BLaER1 (cell line): ENCODE measurements at regions not wholly inside any gene's neighbourhood (a gene's known extent, or its start where the extent isn't known, plus 50 kb on each side); places are given as distances from the start of the nearest gene placed in this dataset.
"Not testable (repeated sequence)": the region's sequence is repeated elsewhere in the genome, so short reads cannot be mapped to it uniquely, and the experiment has no call there.

ENCODE experiments used
- H3K27ac ChIP-seq: shearing (Covaris generic); formaldehyde crosslinking; 2 replicates; pipeline ENCODE4 v1.8.1; 2022
- H3K27me3 ChIP-seq: shearing (Covaris generic); formaldehyde crosslinking; 2 replicates; pipeline ENCODE4 v1.8.1; 2022
- H3K36me3 ChIP-seq: shearing (Covaris generic); formaldehyde crosslinking; 2 replicates; pipeline ENCODE4 v1.8.1; 2022
- H3K4me1 ChIP-seq: shearing (Covaris generic); formaldehyde crosslinking; 2 replicates; pipeline ENCODE4 v1.8.1; 2022
- H3K4me2 ChIP-seq: shearing (Covaris generic); formaldehyde crosslinking; 2 replicates; pipeline ENCODE4 v1.8.1; 2022
- H3K4me3 ChIP-seq: shearing (Covaris generic); formaldehyde crosslinking; 2 replicates; pipeline ENCODE4 v1.8.1; 2022
- H3K9ac ChIP-seq: shearing (Covaris generic); formaldehyde crosslinking; 2 replicates; pipeline ENCODE4 v1.8.1; 2022
- H3K9me3 ChIP-seq: shearing (Covaris generic); formaldehyde crosslinking; 2 replicates; pipeline ENCODE4 v1.8.1; 2022
- H4K20me1 ChIP-seq: shearing (Covaris generic); formaldehyde crosslinking; 2 replicates; pipeline ENCODE4 v1.8.1; 2022
- Cebpa-rat ChIP-seq: shearing (Covaris generic); IDR thresholded peaks from 2 replicates; pipeline ENCODE4 v1.8.1; 2022

DNA sequence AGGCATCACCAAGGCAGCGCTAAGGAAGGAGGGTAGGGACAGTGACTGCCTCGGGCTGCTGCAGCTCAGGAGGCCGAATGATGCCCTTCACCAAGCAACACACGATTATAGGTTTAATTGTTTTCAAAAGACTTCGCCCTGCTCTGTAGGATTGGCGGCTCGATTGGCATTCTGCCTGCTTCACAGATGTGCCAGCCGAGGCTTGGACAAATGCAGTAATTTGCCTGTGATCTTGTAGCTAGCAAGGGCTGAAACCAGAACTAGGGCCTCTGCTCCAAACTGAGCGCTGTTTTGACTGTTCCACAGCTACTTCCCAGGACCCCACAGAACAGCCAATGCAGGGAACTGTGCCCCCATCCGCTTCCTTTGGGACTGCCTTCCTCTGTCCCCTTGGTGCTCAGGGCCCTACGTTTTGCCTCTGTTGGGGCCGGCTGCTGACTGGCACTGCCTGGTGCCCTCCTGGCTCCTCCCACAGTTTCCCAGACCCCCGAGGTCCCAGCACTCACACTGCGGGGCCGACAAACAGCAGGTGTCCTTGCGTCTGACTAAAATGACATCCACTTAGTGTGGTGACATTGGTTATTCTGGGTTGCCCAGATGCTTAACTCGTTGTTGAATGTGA, 62.6 kb upstream of the EN2 start:
- Histone ChIP-seq H3K9me3 (no peaks in the 10 kb centered on the region), H4K20me1 (no peaks in the 10 kb centered on the region), H3K36me3 (no peaks in the 10 kb centered on the region), H3K27me3 (peaks cover 28% of the 10 kb centered on the region), H3K27ac (no peak overlapping the region), H3K4me1 (no peaks in the 10 kb centered on the region), H3K4me3 (no peak overlapping the region), H3K4me2 (no peak overlapping the region), H3K9ac (no peak overlapping the region)
- no peak for TF ChIP-seq Cebpa-rat

DNA sequence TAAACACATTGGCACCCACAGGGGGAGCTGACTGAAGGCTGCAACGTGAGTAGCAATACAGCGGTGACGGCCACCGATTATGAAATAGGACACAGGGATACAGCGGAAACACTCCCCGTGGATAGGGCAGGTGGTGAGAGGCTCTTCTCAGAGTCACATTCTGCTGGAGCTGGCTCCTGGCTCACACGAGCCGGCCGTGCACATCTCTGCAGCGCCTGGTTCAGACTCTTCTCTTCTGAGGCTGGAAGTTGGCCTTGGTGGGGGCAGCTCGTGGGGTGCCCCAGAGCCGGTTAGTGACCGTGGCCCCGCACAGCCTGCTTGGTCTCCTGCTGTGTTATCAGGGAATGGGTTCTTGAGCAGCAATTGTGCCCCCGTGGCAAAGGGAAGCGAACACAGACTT, 61.3 kb upstream of the EN2 start:
- no peak for TF ChIP-seq Cebpa-rat
- no peak overlapping the region for H3K9ac ChIP-seq
- H3K36me3 ChIP-seq, result no peaks in the 10 kb centered on the region
- H3K4me2 ChIP-seq, result no peak overlapping the region
- no peaks in the 10 kb centered on the region for H4K20me1 ChIP-seq
- no peaks in the 10 kb centered on the region for H3K9me3 ChIP-seq
- no peak overlapping the region for H3K27ac ChIP-seq
- H3K4me1 ChIP-seq, result no peaks in the 10 kb centered on the region
- H3K4me3 ChIP-seq, result no peak overlapping the region
- H3K27me3 ChIP-seq, result peaks cover 31% of the 10 kb centered on the region

DNA sequence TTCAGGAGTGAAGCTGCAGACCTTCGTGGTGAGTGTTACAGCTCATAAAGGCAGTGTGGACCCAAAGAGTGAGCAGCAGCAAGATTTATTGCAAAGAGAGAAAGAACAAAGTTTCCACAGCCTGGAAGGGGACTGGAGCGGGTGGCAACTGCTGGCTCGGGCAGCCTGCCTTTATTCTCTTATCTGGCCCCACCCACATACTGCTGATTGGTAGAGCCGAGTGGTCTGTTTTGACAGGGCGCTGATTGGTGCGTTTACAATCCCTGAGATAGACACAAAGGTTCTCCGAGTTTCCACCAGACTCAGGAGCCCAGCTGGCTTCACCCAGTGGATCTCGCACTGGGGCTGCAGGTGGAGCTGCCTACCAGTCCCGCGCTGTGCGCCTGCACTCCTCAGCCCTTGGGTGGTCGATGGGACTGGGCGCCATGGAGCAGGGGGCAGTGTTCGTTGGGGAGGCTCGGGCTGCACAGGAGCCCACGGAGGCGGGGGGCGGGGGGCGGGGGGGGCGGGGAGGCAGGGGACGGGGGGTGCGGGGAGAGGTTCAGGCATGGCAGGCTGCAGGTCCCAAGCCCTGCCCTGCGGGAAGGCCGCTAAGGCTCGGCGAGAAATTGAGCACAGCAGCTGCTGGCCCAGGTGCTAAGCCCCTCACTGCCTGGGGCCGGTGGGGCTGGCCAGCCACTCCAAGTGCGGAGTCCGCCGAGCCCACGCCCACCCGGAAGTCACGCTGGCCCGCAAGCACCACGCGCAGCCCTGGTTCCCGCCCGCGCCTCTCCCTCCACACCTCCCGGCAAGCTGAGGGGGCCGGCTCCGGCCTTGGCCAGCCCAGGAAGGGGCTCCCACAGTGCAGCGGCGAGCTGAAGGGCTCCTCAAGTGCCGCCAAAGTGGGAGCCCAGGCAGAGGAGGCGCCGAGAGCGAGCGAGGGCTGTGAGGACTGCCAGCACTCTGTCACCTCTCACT, 59.9 kb upstream of the EN2 start:
- not testable (repeated sequence) for H3K9ac ChIP-seq, H3K9me3 ChIP-seq, H3K4me1 ChIP-seq, H3K27ac ChIP-seq, H3K4me2 ChIP-seq, H3K36me3 ChIP-seq, H4K20me1 ChIP-seq, H3K4me3 ChIP-seq
- peaks cover 37% of the 10 kb centered on the region for H3K27me3 ChIP-seq

DNA sequence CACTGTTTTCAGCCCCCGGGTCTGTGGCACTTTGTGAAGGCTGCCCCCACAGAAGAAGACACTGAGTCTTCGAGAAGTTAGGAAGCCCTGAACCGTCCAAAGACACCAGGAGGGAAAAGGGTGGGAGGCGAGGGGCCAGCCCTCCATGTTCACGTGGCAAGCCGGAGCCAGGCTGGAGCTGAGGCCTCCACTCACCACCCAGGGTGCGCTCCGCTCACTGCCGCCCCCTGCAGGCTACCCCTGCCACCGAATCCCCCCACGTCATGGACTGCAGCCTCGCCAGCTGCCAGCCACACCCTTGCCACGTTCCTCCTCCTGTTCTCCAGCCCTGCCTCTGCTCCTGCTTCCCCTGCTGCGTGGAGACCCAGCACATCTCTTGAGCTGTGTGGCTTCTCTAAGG, 59.0 kb upstream of the EN2 start:
- Histone ChIP-seq H3K9ac (no peak overlapping the region), H3K27me3 (peaks cover 44% of the 10 kb centered on the region), H3K9me3 (no peaks in the 10 kb centered on the region), H3K4me1 (no peaks in the 10 kb centered on the region), H3K4me3 (no peak overlapping the region), H3K27ac (no peak overlapping the region), H3K4me2 (no peak overlapping the region), H4K20me1 (no peaks in the 10 kb centered on the region), H3K36me3 (no peaks in the 10 kb centered on the region)
- no peak for TF ChIP-seq Cebpa-rat

DNA sequence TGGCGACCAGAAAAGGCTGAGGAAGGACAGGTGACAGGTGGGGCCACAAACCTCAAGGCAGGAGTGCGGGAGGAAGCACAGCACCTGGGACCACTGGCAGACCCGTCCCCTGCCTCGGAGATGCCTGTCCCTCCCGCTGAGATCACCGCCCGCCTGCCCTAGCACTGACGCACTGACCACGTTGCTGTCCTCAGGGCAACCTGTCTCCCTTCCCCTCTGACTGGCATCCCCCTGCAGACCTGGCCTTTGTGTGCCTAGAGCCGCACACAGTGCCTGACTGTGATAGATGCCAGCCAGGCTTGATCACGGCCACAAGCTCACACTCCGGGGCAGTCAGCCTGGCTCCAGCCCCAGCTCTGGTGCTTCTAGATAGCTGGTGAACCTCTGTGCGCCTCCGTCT, 58.4 kb upstream of the EN2 start:
- Histone ChIP-seq H3K9ac (no peak overlapping the region), H4K20me1 (no peaks in the 10 kb centered on the region), H3K27ac (no peak overlapping the region), H3K27me3 (peaks cover 46% of the 10 kb centered on the region), H3K4me3 (no peak overlapping the region), H3K36me3 (no peaks in the 10 kb centered on the region), H3K4me1 (no peaks in the 10 kb centered on the region), H3K9me3 (no peaks in the 10 kb centered on the region), H3K4me2 (no peak overlapping the region)
- TF ChIP-seq Cebpa-rat, result no peak

DNA sequence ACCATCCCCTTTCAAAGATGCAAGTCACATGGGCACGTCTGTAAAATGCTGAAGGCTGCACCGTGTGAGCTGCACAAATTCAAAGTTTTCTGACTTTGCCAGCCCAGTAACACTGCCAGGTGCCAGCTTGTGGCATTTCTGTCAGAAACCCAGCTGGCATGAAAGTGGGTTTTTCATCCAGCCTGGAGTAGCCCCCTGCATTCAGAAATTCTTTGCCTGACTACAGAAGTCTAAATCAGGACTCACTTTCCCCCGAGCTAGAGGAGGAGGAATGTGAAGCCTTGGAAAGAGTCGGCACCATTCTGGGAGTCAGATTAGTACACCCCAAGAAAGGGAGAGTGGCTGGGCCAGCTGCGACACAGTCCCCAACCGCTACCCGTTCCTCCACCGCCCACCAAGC, 56.7 kb upstream of the EN2 start:
- H3K27me3 ChIP-seq, result peaks cover 56% of the 10 kb centered on the region

DNA sequence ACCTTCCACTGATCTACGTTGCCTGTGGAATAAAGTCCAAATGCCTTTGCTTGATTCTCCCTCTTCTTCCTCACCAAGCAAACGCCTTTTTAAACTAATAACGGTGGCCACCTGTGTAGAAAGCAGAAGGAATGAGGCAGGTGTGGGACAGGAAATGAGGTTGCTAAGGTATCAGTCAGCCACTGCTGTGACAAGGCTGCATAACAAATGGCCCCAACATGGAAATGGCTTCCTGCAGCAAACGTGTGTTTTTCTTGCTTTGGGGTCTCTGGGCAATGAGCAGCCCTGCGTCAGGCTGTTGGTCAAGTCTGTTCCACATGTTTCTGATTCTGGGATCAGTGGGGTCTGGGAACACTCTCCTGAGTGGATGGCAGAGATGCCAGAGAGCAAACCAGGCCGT, 56.0 kb upstream of the EN2 start:
- peaks cover 56% of the 10 kb centered on the region for H3K27me3 ChIP-seq
- H3K4me2 ChIP-seq, result no peak overlapping the region
- H4K20me1 ChIP-seq, result no peaks in the 10 kb centered on the region
- H3K9me3 ChIP-seq, result no peaks in the 10 kb centered on the region
- H3K4me1 ChIP-seq, result peaks cover 10% of the 10 kb centered on the region
- H3K4me3 ChIP-seq, result no peak overlapping the region
- H3K9ac ChIP-seq, result no peak overlapping the region
- no peak overlapping the region for H3K27ac ChIP-seq
- no peak for TF ChIP-seq Cebpa-rat
- H3K36me3 ChIP-seq, result no peaks in the 10 kb centered on the region

More for the DNA sequence above, 56.7 kb upstream of the EN2 start:
- H3K4me3 ChIP-seq, result no peak overlapping the region
- no peak overlapping the region for H3K4me2 ChIP-seq
- H3K27ac ChIP-seq, result no peak overlapping the region
- H3K9ac ChIP-seq, result no peak overlapping the region
- no peak for TF ChIP-seq Cebpa-rat
- no peaks in the 10 kb centered on the region for H4K20me1 ChIP-seq
- H3K36me3 ChIP-seq, result no peaks in the 10 kb centered on the region
- H3K9me3 ChIP-seq, result no peaks in the 10 kb centered on the region
- H3K4me1 ChIP-seq, result peaks cover 9% of the 10 kb centered on the region

DNA sequence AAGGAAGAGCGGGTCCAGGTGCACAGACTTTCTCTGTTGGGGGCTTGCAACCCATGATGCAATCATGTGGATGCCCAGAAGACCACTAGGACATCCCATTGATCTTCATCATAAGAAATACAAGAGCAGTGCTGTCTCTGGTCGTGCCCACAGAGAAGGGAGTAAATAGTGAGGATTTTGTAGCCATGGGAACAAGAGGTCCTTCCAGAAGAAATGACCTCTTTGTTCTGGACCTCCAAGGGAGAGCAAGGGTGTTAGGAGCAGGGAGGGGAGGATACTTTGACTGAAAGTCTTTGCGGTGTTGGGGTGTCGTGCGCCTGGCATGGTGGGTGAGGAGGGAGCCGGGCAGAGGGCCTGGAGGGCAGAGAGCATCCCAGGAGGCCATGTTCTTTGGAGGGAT, 55.0 kb upstream of the EN2 start:
- Histone ChIP-seq H3K36me3 (no peaks in the 10 kb centered on the region), H4K20me1 (no peaks in the 10 kb centered on the region), H3K4me3 (no peak overlapping the region), H3K4me1 (peaks cover 10% of the 10 kb centered on the region), H3K27ac (no peak overlapping the region), H3K4me2 (no peak overlapping the region), H3K9me3 (no peaks in the 10 kb centered on the region), H3K27me3 (peaks cover 56% of the 10 kb centered on the region), H3K9ac (no peak overlapping the region)
- TF ChIP-seq Cebpa-rat, result no peak

DNA sequence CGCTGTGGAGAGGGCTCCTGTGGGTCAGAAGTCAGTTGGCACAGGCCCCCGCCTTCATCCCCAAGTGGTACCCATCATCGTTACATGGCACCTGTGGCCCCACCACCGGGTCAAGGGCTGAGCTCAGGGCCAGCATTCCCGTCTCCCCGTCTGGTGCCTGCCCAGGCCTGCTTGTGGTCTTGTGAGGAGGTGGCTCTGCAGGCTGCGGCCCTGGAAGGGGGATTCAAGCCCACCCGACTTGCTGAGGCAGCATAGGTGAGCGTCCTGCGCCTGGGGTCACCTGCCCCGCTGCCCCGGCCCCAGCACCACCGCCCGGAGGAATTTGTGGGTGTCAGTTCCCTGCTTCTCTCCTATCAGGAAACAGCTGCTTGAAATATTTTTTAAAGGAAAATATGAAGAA, 53.0 kb upstream of the EN2 start:
- H3K27ac ChIP-seq, result no peak overlapping the region
- H3K9me3 ChIP-seq, result no peaks in the 10 kb centered on the region
- H3K4me3 ChIP-seq, result no peak overlapping the region
- H3K9ac ChIP-seq, result no peak overlapping the region
- no peak overlapping the region for H3K4me2 ChIP-seq
- H3K36me3 ChIP-seq, result no peaks in the 10 kb centered on the region
- TF ChIP-seq Cebpa-rat, result no peak
- peaks cover 19% of the 10 kb centered on the region for H3K4me1 ChIP-seq
- 0 out of 2 replicates have a peak, but pooled peaks cover 7% of the 10 kb centered on the region for H4K20me1 ChIP-seq
- H3K27me3 ChIP-seq, result peaks cover 66% of the 10 kb centered on the region

DNA sequence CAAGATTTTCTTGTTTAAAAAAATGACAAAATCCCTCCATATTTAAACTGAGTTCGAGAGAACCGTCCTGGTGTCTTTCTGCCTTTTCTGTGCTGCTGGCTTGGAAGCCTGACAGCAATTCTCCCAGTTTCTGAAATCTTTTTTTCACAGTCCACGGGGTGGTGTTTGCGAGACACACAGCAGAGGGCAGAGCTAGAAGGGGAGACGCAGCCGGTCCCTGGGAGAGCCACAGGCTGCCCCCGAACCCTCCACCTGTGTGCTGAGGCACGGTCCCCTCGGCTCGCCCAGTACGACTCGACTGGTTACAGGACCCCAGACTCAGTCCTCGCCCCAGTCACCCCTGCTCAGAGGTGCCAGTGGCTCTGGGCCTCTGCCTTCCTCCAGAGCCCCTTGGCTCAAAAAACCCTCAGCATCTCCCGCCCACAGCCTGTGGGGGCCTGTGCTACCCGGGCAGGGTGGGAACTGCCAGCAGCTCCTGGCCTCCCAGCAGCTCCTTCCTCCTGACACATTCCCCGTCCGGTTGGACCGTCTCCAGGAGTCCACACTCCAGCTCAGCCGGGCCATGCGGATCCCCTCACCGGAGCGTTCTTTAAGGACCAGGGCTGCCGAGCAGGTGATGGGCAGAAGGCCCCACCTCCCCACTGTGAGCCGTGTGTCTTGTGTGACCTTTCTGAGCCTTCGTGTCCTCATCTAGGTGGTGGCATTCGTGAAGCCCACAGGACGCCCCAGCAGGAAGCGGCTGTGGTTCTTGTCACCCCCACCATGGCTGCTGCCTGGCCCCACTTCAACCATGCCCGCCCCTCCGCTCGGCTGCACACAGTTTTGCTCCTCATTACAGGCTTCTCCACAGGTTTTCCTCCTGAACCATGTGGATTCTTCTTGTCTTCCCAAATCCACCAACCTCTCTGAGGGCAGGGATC, 52.3 kb upstream of the EN2 start:
- H3K36me3 ChIP-seq, result no peaks in the 10 kb centered on the region
- no peaks in the 10 kb centered on the region for H3K9me3 ChIP-seq
- H3K27me3 ChIP-seq, result peaks cover 66% of the 10 kb centered on the region
- 0 out of 2 replicates have a peak, but pooled peaks cover 7% of the 10 kb centered on the region for H4K20me1 ChIP-seq
- H3K27ac ChIP-seq, result no peak overlapping the region
- TF ChIP-seq Cebpa-rat, result no peak
- no peak overlapping the region for H3K4me3 ChIP-seq
- H3K9ac ChIP-seq, result no peak overlapping the region
- H3K4me2 ChIP-seq, result peak overlapping the region; percentile 55
- peaks cover 21% of the 10 kb centered on the region for H3K4me1 ChIP-seq
